HCT116 (cell line): ENCODE measurements at regions not wholly inside any gene's neighbourhood (a gene's known extent, or its start where the extent isn't known, plus 50 kb on each side); places are given as distances from the start of the nearest gene placed in this dataset.

Experiments
- ATAC-seq: fragments of 200-7000 bp; cut with Tn5 transposase; 2 replicates; pipeline ENCODE4 v1.9.1; 2020; ENCODE audit warnings: mild to moderate bottlenecking, moderate library complexity
- BruUV-seq: library from RNA; stranded (reverse); fragments of 400-500 nt; replicated peaks from 2 replicates; lab custom pipeline; 2021; lab: Mats Ljungman, UMichigan
- CTCF ChIA-PET: fragments of 300-600 bp; sonication (Branson Sonifier 250); formaldehyde crosslinking; loops from one replicate; lab custom pipeline; 2021; ENCODE audit warnings: antibody characterized with exemption; lab: Charles Lee
- POLR2A ChIA-PET: fragments of 300-600, 350-600 bp; sonication (Branson Sonifier 250); formaldehyde crosslinking; loops from one replicate; lab custom pipeline; 2021; ENCODE audit warnings: antibody characterized with exemption; lab: Charles Lee
- RAD21 ChIA-PET, 2 experiments: fragments of 300-600 bp; sonication (Branson Sonifier 250); formaldehyde crosslinking; loops; one replicate each; lab custom pipeline; 2023; ENCODE audit warnings: low total read pairs in 2 of 2; ENCODE audit not compliant: uncharacterized antibody in 2 of 2, unreplicated experiment in 2 of 2, low non-redundant PET in 1 of 2; lab: Charles Lee
- DNase-seq: peaks from one replicate; pipeline ENCODE4 v3.0.0-alpha.2; 2010; ENCODE audit warnings: low read depth, low spot score
- H2AFZ ChIP-seq: fragments of 200-600 bp; shearing (Covaris generic), sonication (generic); 2 replicates; pipeline ENCODE4 v1.6.1; 2017; ENCODE audit warnings: low read depth, mixed run types, mixed read lengths, antibody characterized with exemption, low read length; ENCODE audit not compliant: poor library complexity, severe bottlenecking
- H3K27ac ChIP-seq: 2 replicates; pipeline ENCODE4 v1.5.1; 2012; ENCODE audit warnings: low read depth, low read length
- H3K27me3 ChIP-seq: fragments of 200-600 bp; sonication (generic); 2 replicates; pipeline ENCODE4 v1.6.1; 2016; ENCODE audit warnings: mixed run types, low read length, mixed read lengths; ENCODE audit not compliant: insufficient read depth
- H3K36me3 ChIP-seq, 2 experiments: fragments of 200-500 bp in 1 of 2; fragments of 200-600 bp in 1 of 2; sonication (Bioruptor generic) in 1 of 2; sonication (generic) in 1 of 2; 2 replicates each; pipeline versions ENCODE4 v1.5.1 to v1.6.1; 2014 to 2016; ENCODE audit warnings: low read length in 2 of 2, inconsistent platforms in 1 of 2, mixed read lengths in 1 of 2, mixed run types in 1 of 2; ENCODE audit not compliant: insufficient read depth in 2 of 2, control insufficient read depth in 1 of 2
- H3K4me1 ChIP-seq, 2 experiments: fragments of 200-600 bp in 1 of 2; sonication (generic) in 1 of 2; 2 replicates each; pipeline versions ENCODE4 v1.5.1 to v1.6.1; 2012 to 2017; ENCODE audit warnings: low read length in 2 of 2, inconsistent platforms in 1 of 2, mild to moderate bottlenecking in 1 of 2, mixed read lengths in 1 of 2, mixed run types in 1 of 2, moderate library complexity in 1 of 2; ENCODE audit not compliant: insufficient read depth in 2 of 2, control insufficient read depth in 1 of 2
- H3K4me2 ChIP-seq: fragments of 200-600 bp; sonication (generic); 2 replicates; pipeline ENCODE4 v1.6.1; 2017; ENCODE audit warnings: mixed run types, low read length, mixed read lengths
- H3K4me3 ChIP-seq, 2 experiments: fragments of 200-600 bp in 1 of 2; sonication (generic) in 1 of 2; replicated peaks in 1 of 2; 2 replicates each; pipeline ENCODE4 v1.5.1; 2011 to 2016; ENCODE audit warnings: low read length in 2 of 2, control low read depth in 1 of 2, low read depth in 1 of 2, mild to moderate bottlenecking in 1 of 2, mixed read lengths in 1 of 2, mixed run types in 1 of 2
- H3K79me2 ChIP-seq: fragments of 200-600 bp; sonication (generic); 2 replicates; pipeline ENCODE4 v1.6.1; 2017; ENCODE audit warnings: mild to moderate bottlenecking, mixed run types, low read length, moderate library complexity, mixed read lengths; ENCODE audit not compliant: insufficient read depth
- H3K9ac ChIP-seq: fragments of 200-600 bp; sonication (generic); 2 replicates; pipeline ENCODE4 v1.6.1; 2016; ENCODE audit warnings: low read length, mixed read lengths
- H3K9me2 ChIP-seq: fragments of 200-600 bp; sonication (generic), shearing (Covaris generic); 2 replicates; pipeline ENCODE4 v1.6.1; 2017; ENCODE audit warnings: mixed run types, mild to moderate bottlenecking, moderate library complexity; ENCODE audit not compliant: insufficient read depth
- H3K9me3 ChIP-seq, 2 experiments: fragments of 200-500 bp in 1 of 2; fragments of 200-600 bp in 1 of 2; sonication (Bioruptor generic) in 1 of 2; sonication (generic) in 1 of 2; 2 replicates each; pipeline ENCODE4 v1.6.1; 2014 to 2017; ENCODE audit warnings: low read length in 2 of 2, mixed read lengths in 2 of 2, inconsistent platforms in 1 of 2, low read depth in 1 of 2, mild to moderate bottlenecking in 1 of 2, mixed run types in 1 of 2, moderate library complexity in 1 of 2; ENCODE audit not compliant: control insufficient read depth in 1 of 2, insufficient read depth in 1 of 2
- H4K20me1 ChIP-seq: fragments of 200-600 bp; sonication (generic), shearing (Covaris generic); 2 replicates; pipeline ENCODE4 v1.6.1; 2017; ENCODE audit warnings: mixed run types, mild to moderate bottlenecking, moderate library complexity; ENCODE audit not compliant: insufficient read depth
- CEBPB ChIP-seq: IDR thresholded peaks from 2 replicates; pipeline ENCODE4 v1.6.1; 2012; ENCODE audit warnings: low read depth
- EGR1 ChIP-seq: IDR thresholded peaks from 2 replicates; pipeline ENCODE4 v1.6.1; 2012; ENCODE audit warnings: low read depth
- EZH2 ChIP-seq: fragments of 200-600 bp; sonication (generic); IDR thresholded peaks from 2 replicates; pipeline ENCODE4 v1.6.1; 2017; ENCODE audit warnings: antibody characterized with exemption, mixed run types
- EZH2phosphoT487 ChIP-seq: fragments of 200-600 bp; IDR thresholded peaks from 2 replicates; pipeline ENCODE4 v1.6.1; 2018; ENCODE audit warnings: antibody characterized with exemption, borderline replicate concordance
- FOSL1 ChIP-seq: IDR thresholded peaks from 2 replicates; pipeline ENCODE4 v1.6.1; 2012; ENCODE audit warnings: low read depth
- POLR2A ChIP-seq: IDR thresholded peaks from 2 replicates; pipeline ENCODE4 v1.7.0; 2011; ENCODE audit warnings: borderline replicate concordance; ENCODE audit not compliant: insufficient read depth, insufficient read length; ENCODE audit errors: extremely low read depth
- RAD21 ChIP-seq: IDR thresholded peaks from 2 replicates; pipeline ENCODE4 v1.6.1; 2012; ENCODE audit warnings: low read depth, mild to moderate bottlenecking
- SP1 ChIP-seq: IDR thresholded peaks from 2 replicates; pipeline ENCODE4 v1.6.1; 2012; ENCODE audit warnings: low read depth
- ZFX ChIP-seq: fragments of 450-650 bp; IDR thresholded peaks from 2 replicates; pipeline ENCODE4 v1.6.1; 2017
- ZNF274 ChIP-seq: fragments of 200-500 bp; sonication (Bioruptor generic); IDR thresholded peaks from 2 replicates; pipeline ENCODE4 v1.6.1; 2014; ENCODE audit warnings: mild to moderate bottlenecking, low read depth, low read length, inconsistent platforms
- intact Hi-C: fragments of 100-400 bp; cut with micrococcal nuclease; formaldehyde crosslinking; loops from 2 replicates; pipeline ENCODE4 v1.10.0; 2022
- TF ChIP-seq, protein P1 (sequence below), 3 experiments: fragments of 200-600 bp in 1 of 3; sonication (generic) in 1 of 3; IDR thresholded peaks in 2 of 3; conservative IDR thresholded peaks in 1 of 3; 2 replicates each; pipeline ENCODE4 v1.5.1; 2012 to 2017; ENCODE audit warnings: low read depth in 2 of 3, low read length in 2 of 3, antibody characterized with exemption in 1 of 3, borderline replicate concordance in 1 of 3, control low read depth in 1 of 3, mild to moderate bottlenecking in 1 of 3, mixed read lengths in 1 of 3, mixed run types in 1 of 3, moderate library complexity in 1 of 3; ENCODE audit not compliant: insufficient read depth in 1 of 3
- TF ChIP-seq, protein P2 (sequence below): IDR thresholded peaks from 2 replicates; pipeline ENCODE4 v1.6.1; 2012
- TF ChIP-seq, protein P3 (sequence below): IDR thresholded peaks from 2 replicates; pipeline ENCODE4 v1.6.1; 2012
- TF ChIP-seq, protein P4 (sequence below): IDR thresholded peaks from 2 replicates; pipeline ENCODE4 v1.6.1; 2011; ENCODE audit warnings: mild to moderate bottlenecking, low read length, moderate library complexity; ENCODE audit not compliant: insufficient replicate concordance; ENCODE audit errors: extremely low read depth

DNA sequence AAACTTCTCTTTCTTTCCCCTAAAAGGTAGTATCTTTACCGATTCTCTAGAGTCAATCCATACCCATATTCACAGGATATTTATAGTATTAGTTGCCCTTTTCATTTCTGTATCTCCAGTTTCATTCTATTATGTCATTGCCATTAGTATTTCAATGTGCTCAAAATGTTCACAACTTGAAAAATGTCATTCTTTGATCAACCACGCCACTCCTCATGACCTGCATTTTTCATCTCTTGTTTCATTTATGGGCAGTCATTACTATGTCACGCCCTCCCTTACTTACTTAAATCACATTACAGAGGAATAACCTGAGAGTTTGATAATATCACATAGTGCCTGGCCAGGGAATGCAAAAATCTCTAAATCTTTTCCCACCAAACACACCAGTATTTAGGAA lies 427.3 kb upstream of the GJE1 start:
- ChIA-PET RAD21 (no interaction called here), CTCF (no interaction called here), POLR2A (no interaction called here)
- H4K20me1 ChIP-seq, result no peaks in the 10 kb centered on the region
- no peaks in the 10 kb centered on the region for H3K9me2 ChIP-seq
- no peaks in the 10 kb centered on the region for H3K36me3 ChIP-seq
- H3K9me3 ChIP-seq, result no peaks in the 10 kb centered on the region
- no peaks in the 10 kb centered on the region for H3K4me1 ChIP-seq
- no peak overlapping the region for H2AFZ ChIP-seq
- DNase-seq, result no peak
- no peak overlapping the region for H3K27ac ChIP-seq
- intact Hi-C loops, result no loop called here
- no peak overlapping the region for H3K9ac ChIP-seq
- no peaks in the 10 kb centered on the region for H3K79me2 ChIP-seq
- no TSS peak for BruUV-seq
- TF ChIP-seq SP1 (no peak), EGR1 (no peak), ZFX (no peak), RAD21 (no peak), EZH2 (no peak), EZH2phosphoT487 (no peak), ZNF274 (no peak), FOSL1 (no peak), CEBPB (no peak), POLR2A (no peak)
- TF ChIP-seq, protein P1, sequence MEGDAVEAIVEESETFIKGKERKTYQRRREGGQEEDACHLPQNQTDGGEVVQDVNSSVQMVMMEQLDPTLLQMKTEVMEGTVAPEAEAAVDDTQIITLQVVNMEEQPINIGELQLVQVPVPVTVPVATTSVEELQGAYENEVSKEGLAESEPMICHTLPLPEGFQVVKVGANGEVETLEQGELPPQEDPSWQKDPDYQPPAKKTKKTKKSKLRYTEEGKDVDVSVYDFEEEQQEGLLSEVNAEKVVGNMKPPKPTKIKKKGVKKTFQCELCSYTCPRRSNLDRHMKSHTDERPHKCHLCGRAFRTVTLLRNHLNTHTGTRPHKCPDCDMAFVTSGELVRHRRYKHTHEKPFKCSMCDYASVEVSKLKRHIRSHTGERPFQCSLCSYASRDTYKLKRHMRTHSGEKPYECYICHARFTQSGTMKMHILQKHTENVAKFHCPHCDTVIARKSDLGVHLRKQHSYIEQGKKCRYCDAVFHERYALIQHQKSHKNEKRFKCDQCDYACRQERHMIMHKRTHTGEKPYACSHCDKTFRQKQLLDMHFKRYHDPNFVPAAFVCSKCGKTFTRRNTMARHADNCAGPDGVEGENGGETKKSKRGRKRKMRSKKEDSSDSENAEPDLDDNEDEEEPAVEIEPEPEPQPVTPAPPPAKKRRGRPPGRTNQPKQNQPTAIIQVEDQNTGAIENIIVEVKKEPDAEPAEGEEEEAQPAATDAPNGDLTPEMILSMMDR (IDR thresholded peaks at IDR 0.05 in 2 of 3, conservative IDR thresholded peaks at IDR 0.05 in 1 of 3; ENCODE audit: borderline replicate concordance in 1 of 3, insufficient read depth in 1 of 3, low read depth in 2 of 3, low read length in 2 of 3), result no peak
- TF ChIP-seq, protein P2, sequence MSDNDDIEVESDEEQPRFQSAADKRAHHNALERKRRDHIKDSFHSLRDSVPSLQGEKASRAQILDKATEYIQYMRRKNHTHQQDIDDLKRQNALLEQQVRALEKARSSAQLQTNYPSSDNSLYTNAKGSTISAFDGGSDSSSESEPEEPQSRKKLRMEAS, result no peak
- TF ChIP-seq, protein P3, sequence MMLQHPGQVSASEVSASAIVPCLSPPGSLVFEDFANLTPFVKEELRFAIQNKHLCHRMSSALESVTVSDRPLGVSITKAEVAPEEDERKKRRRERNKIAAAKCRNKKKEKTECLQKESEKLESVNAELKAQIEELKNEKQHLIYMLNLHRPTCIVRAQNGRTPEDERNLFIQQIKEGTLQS, result no peak
- TF ChIP-seq, protein P4, sequence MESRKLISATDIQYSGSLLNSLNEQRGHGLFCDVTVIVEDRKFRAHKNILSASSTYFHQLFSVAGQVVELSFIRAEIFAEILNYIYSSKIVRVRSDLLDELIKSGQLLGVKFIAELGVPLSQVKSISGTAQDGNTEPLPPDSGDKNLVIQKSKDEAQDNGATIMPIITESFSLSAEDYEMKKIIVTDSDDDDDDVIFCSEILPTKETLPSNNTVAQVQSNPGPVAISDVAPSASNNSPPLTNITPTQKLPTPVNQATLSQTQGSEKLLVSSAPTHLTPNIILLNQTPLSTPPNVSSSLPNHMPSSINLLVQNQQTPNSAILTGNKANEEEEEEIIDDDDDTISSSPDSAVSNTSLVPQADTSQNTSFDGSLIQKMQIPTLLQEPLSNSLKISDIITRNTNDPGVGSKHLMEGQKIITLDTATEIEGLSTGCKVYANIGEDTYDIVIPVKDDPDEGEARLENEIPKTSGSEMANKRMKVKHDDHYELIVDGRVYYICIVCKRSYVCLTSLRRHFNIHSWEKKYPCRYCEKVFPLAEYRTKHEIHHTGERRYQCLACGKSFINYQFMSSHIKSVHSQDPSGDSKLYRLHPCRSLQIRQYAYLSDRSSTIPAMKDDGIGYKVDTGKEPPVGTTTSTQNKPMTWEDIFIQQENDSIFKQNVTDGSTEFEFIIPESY, result no peak
- no peaks in the 10 kb centered on the region for H3K27me3 ChIP-seq
- no peak for ATAC-seq
- H3K4me2 ChIP-seq, result no peak overlapping the region
- no peak overlapping the region for H3K4me3 ChIP-seq
